NT2/D1 (cell line): ENCODE measurements at regions not wholly inside any gene's neighbourhood (a gene's known extent, or its start where the extent isn't known, plus 50 kb on each side); places are given as distances from the start of the nearest gene placed in this dataset.

Experiments
- DNase-seq: peaks from one replicate; pipeline ENCODE4 v3.0.0-alpha.2; 2011; ENCODE audit warnings: low read depth, low spot score
- H3K27me3 ChIP-seq: 2 replicates; pipeline ENCODE4 v1.6.0; 2011; ENCODE audit warnings: mild to moderate bottlenecking; ENCODE audit not compliant: insufficient read length, insufficient read depth
- H3K36me3 ChIP-seq: 2 replicates; pipeline ENCODE4 v1.6.1; 2011; ENCODE audit warnings: mild to moderate bottlenecking, low read length, mixed read lengths; ENCODE audit not compliant: insufficient read depth, insufficient read length
- H3K4me1 ChIP-seq: 2 replicates; pipeline ENCODE4 v1.5.1; 2011; ENCODE audit not compliant: insufficient read depth, insufficient read length
- H3K4me3 ChIP-seq: 2 replicates; pipeline ENCODE4 v1.5.1; 2011; ENCODE audit warnings: low read depth; ENCODE audit not compliant: insufficient read length
- H3K9ac ChIP-seq: 2 replicates; pipeline ENCODE4 v1.6.0; 2011; ENCODE audit warnings: low read depth; ENCODE audit not compliant: insufficient read length
- H3K9me3 ChIP-seq: 2 replicates; pipeline ENCODE4 v1.5.1; 2011; ENCODE audit warnings: mild to moderate bottlenecking, low read length; ENCODE audit not compliant: insufficient read depth
- SUZ12 ChIP-seq: IDR thresholded peaks from 2 replicates; pipeline ENCODE4 v1.6.1; 2011; ENCODE audit not compliant: insufficient read length, insufficient read depth; ENCODE audit errors: extremely low read depth
- YY1 ChIP-seq: IDR thresholded peaks from 2 replicates; pipeline ENCODE4 v1.6.1; 2011; ENCODE audit not compliant: insufficient read length, insufficient read depth
- ZNF274 ChIP-seq: IDR thresholded peaks from 2 replicates; pipeline ENCODE4 v1.6.1; 2011; ENCODE audit warnings: mild to moderate bottlenecking, low read depth, low read length

- TF ChIP-seq SUZ12 (no peak), YY1 (no peak), ZNF274 (no peak)
- Histone ChIP-seq H3K4me3 (no peak overlapping the region), H3K4me1 (peaks cover 4% of the 10 kb centered on the region), H3K36me3 (no peaks in the 10 kb centered on the region), H3K9ac (no peak overlapping the region), H3K27me3 (no peaks in the 10 kb centered on the region), H3K9me3 (no peaks in the 10 kb centered on the region)
- peak; percentile 27 for DNase-seq
Measured at GRCh38 chr15:88744548-88745020, 58.7 kb upstream of the ACAN start.

GRCh38 chr15:88745065-88745464, 58.2 kb upstream of the ACAN start:
- H3K4me1 ChIP-seq: peaks cover 4% of the 10 kb centered on the region
- no peak overlapping the region for H3K9ac ChIP-seq
- H3K36me3 ChIP-seq: no peaks in the 10 kb centered on the region
- no peaks in the 10 kb centered on the region for H3K27me3 ChIP-seq
- no peaks in the 10 kb centered on the region for H3K9me3 ChIP-seq
- H3K4me3 ChIP-seq: no peak overlapping the region
- DNase-seq: no peak
- TF ChIP-seq SUZ12: no peak
- no peak for TF ChIP-seq ZNF274
- no peak for TF ChIP-seq YY1

DNA sequence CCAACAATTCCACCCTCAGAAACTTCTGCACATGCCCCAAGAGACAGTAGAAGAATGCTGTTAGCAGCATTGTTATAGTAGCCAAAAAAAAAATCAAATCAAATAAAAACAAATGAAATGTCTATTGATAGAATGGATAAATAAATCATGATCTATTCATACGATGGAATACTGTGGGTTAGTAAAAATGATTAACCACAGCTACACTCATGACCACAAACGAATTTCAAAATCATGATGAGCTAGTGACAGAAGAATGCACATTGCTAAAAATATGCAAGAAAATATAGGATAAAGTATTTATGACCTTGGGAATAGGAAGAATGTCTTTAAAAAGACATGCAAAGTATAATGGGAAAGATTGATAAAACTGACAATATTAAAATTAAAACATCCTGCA, 57.5 kb upstream of the ACAN start:
- H3K36me3 ChIP-seq: no peaks in the 10 kb centered on the region
- no peak for DNase-seq
- H3K27me3 ChIP-seq: no peaks in the 10 kb centered on the region
- no peaks in the 10 kb centered on the region for H3K9me3 ChIP-seq
- no peak for TF ChIP-seq ZNF274
- no peak for TF ChIP-seq SUZ12
- no peak for TF ChIP-seq YY1
- no peak overlapping the region for H3K9ac ChIP-seq
- no peak overlapping the region for H3K4me3 ChIP-seq
- peaks cover 4% of the 10 kb centered on the region for H3K4me1 ChIP-seq

GRCh38 chr15:88746451-88746850, 56.8 kb upstream of the ACAN start:
- no peak for DNase-seq
- no peak overlapping the region for H3K9ac ChIP-seq
- TF ChIP-seq YY1: no peak
- TF ChIP-seq SUZ12: no peak
- TF ChIP-seq ZNF274: no peak
- peaks cover 4% of the 10 kb centered on the region for H3K4me1 ChIP-seq
- no peak overlapping the region for H3K4me3 ChIP-seq
- H3K36me3 ChIP-seq: no peaks in the 10 kb centered on the region
- no peaks in the 10 kb centered on the region for H3K27me3 ChIP-seq
- no peaks in the 10 kb centered on the region for H3K9me3 ChIP-seq

DNA sequence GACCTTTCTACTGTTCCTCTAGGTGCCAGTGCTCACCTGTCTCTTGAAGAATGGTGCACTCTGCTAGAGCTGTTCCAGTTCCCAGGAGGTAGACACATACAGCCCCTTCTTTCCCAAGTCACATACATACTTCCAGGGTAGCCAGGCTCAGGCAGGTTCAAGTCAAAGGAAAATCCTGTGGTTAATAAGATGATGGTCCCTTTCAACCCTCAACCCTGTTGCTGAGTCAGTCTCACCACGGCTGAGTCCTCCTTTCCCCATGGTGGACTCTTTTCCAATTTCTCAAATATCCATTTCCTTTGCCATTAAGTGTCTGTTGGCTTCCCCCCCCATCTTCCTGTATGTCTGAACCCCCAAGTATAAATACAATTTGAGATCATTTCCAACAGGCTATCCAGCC, 56.1 kb upstream of the ACAN start:
- H3K27me3 ChIP-seq: no peaks in the 10 kb centered on the region
- no peaks in the 10 kb centered on the region for H3K36me3 ChIP-seq
- no peak overlapping the region for H3K9ac ChIP-seq
- no peaks in the 10 kb centered on the region for H3K9me3 ChIP-seq
- TF ChIP-seq SUZ12 (no peak), ZNF274 (no peak), YY1 (no peak)
- peaks cover 4% of the 10 kb centered on the region for H3K4me1 ChIP-seq
- no peak overlapping the region for H3K4me3 ChIP-seq
- DNase-seq: no peak

DNA sequence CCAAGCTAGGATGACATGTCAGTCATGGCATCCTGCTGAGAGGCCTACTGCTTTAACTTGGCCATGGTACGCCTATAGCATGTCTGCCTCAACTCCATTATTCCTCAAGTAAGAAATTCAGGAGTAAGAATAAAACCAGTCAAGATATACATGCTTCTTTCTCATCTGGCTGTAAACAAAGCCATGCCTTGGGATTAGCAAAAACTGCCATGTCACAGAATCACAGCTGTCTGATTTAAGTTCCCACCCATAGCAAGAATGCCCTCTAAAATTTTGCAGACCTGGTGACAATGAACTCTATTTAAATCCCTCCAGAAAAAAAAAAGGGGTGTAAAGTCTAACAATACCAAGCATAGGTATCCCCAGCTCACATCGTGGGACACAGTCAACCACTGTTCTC, 55.6 kb upstream of the ACAN start:
- DNase-seq: no peak
- Histone ChIP-seq H3K9ac (no peak overlapping the region), H3K4me1 (peaks cover 4% of the 10 kb centered on the region), H3K27me3 (no peaks in the 10 kb centered on the region), H3K9me3 (no peaks in the 10 kb centered on the region), H3K4me3 (no peak overlapping the region), H3K36me3 (no peaks in the 10 kb centered on the region)
- no peak for TF ChIP-seq YY1
- TF ChIP-seq ZNF274: no peak
- TF ChIP-seq SUZ12: no peak

- Histone ChIP-seq H3K27me3 (no peaks in the 10 kb centered on the region), H3K4me3 (no peak overlapping the region), H3K9me3 (no peaks in the 10 kb centered on the region), H3K4me1 (peaks cover 4% of the 10 kb centered on the region), H3K36me3 (no peaks in the 10 kb centered on the region), H3K9ac (no peak overlapping the region)
- TF ChIP-seq SUZ12: no peak
- no peak for TF ChIP-seq ZNF274
- no peak for TF ChIP-seq YY1
- DNase-seq: no peak
Measured at GRCh38 chr15:88748081-88748480, 55.2 kb upstream of the ACAN start.

GRCh38 chr15:88748651-88749050, 54.6 kb upstream of the ACAN start:
- H3K4me3 ChIP-seq: no peak overlapping the region
- no peak overlapping the region for H3K9ac ChIP-seq
- no peak for TF ChIP-seq ZNF274
- no peak for TF ChIP-seq YY1
- no peak for TF ChIP-seq SUZ12
- no peaks in the 10 kb centered on the region for H3K27me3 ChIP-seq
- no peaks in the 10 kb centered on the region for H3K36me3 ChIP-seq
- H3K4me1 ChIP-seq: peaks cover 4% of the 10 kb centered on the region
- DNase-seq: no peak
- H3K9me3 ChIP-seq: no peaks in the 10 kb centered on the region
